Ecto neural progenitor cell (in vitro differentiated cells): ENCODE measurements at regions not wholly inside any gene's neighbourhood (a gene's known extent, or its start where the extent isn't known, plus 50 kb on each side); places are given as distances from the start of the nearest gene placed in this dataset.

Experiments
- DNase-seq: peaks from one replicate; pipeline ENCODE4 v3.0.0-alpha.2; 2018; ENCODE audit warnings: low spot score

- DNase-seq = no peak
Measured at GRCh38 chr11:33557201-33557600, 143.4 kb downstream of the C11orf91 start.

GRCh38 chr11:33554219-33554618 is 146.4 kb downstream of the C11orf91 start:
- DNase-seq = no peak

DNA sequence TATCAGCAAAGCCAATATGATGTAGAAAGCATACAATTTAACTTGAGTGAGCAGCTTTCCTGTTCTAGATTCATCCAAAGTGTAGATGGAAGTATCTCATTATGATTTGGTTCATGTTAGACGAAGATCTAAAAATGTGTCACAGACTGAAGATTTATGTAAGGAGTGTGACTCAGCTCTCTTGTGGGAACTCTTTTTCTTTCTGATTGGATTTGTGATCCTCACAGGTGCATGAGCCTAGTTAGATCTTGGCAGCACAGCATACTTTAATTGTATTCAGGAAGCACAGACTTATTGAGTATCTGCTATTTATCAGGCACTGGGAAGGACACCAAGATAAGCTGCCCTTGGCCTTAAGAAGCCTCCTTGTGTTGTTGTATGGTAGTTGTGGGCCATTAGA is 147.1 kb downstream of the C11orf91 start:
- no peak for DNase-seq

- no peak for DNase-seq
Measured at GRCh38 chr11:33552756-33553155, 147.9 kb downstream of the C11orf91 start.

DNA sequence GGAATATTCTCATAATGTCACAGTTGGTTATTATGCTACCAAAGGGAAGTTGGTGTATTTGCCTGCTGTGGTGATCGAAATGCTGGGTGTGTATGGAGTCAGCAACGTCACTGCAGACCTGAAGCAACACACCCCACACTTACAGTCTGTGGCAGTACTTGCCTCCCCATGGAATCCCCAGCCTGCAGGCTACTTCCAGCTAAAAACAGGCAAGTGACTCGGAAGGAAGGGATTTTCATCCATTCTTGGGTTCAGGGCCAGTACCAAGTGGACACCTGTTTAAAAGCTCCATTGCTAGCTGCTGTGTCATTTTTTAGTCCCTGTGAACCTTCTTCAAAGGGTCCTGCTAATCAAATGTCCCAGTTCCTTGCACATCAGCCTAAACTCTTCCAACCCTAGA is 149.6 kb downstream of the C11orf91 start:
- no peak for DNase-seq

- DNase-seq = no peak
Measured at GRCh38 chr11:33549483-33549882, 151.1 kb downstream of the C11orf91 start.

DNA sequence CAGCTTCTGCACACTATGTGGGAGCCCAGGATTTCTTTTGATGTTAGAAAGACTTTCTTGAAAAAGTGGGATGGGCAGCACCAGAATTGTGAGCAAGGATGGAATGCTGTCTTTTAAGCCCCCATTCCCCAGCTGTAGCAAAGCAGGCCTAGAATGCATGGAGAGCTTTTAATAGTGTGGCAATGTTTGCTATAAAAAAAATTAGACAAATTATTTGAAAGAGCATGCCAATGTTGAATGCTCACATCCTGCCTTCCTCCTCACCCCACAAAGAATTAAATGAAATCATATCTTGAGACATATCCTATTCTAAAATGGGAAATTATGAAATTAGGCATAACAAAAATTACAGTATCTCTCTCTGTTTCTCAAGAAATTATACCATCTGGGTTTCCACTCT is 154.7 kb downstream of the C11orf91 start:
- no peak for DNase-seq

DNA sequence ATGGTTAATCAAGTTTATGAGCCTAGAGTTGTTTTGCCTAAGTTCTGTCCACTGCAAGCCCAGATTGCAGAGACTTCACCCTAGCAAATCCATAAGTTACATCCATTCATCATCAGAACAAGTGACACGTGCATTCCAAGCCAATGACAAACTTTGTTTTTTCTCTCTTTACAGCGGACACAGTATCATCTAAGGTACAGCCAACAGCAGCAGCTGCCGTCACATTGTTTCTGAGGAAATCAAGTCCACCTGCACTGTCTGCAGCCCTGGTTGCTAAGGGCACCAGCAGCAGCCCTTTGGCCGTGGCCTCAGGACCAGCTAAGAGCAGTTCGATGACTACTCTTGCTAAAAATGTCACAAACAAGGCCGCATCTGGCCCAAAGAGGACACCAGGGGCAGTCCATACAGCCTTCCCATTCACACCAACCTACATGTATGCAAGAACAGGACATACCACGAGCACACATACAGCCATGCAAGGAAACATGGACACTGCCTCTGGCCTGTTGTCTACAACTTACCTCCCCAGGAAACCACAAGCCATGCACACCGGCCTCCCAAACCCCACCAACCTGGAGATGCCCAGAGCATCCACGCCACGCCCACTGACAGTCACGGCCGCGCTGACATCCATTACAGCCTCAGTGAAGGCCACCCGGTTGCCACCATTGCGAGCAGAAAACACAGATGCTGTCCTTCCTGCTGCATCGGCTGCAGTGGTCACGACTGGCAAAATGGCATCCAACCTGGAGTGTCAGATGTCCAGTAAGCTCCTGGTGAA is 155.8 kb downstream of the C11orf91 start:
- no peak for DNase-seq

DNA sequence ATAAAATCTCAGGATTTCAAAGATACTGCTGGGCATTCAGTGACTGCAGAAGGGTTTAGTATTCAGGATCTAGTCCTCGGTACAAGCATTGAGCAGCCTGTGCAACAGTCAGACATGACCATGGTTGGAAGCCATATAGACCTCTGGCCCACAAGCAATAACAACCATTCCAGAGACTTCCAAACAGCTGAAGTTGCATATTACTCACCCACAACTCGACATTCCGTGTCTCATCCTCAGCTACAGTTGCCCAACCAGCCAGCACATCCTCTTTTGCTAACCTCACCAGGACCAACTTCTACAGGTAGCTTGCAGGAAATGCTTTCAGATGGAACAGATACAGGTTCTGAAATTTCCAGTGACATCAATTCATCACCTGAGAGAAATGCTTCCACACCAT is 156.8 kb downstream of the C11orf91 start:
- no peak for DNase-seq

DNA sequence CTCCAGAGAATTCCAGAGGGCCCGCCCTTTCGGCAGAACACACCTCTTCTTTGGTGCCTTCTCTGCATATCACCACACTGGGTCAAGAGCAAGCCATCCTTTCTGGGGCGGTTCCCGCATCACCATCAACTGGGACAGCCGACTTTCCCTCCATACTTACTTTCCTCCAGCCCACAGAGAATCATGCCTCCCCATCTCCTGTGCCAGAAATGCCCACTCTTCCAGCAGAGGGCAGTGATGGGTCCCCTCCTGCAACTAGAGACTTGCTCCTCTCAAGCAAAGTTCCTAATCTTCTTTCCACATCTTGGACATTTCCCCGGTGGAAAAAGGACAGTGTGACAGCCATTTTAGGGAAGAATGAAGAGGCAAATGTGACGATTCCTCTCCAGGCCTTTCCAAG is 157.7 kb downstream of the C11orf91 start:
- DNase-seq = peak; percentile 59

GRCh38 chr11:33540946-33541915 is 159.4 kb downstream of the C11orf91 start:
- no peak for DNase-seq

GRCh38 chr11:33540427-33540826 is 160.2 kb downstream of the C11orf91 start:
- no peak for DNase-seq

GRCh38 chr11:33539751-33540150 is 160.9 kb downstream of the C11orf91 start:
- DNase-seq = no peak

DNA sequence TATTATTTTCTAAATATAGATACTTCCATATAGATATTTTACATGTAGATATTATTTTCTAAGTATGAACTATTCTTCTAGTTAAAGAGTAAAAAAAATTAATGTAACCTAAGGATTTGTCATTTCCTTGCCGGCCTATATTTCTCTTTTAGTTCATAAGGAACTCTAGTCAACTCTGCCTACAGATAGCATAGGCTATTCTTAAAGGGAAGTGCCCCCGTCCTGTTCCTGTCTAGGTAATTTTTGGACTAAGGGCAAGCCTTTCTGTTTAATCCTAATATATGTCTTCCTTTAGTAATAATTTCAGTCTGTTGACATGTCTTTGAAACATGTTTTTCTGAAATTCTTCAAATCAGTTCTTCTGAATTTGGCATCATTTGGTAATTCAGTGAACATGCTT is 161.9 kb downstream of the C11orf91 start:
- DNase-seq = no peak

DNA sequence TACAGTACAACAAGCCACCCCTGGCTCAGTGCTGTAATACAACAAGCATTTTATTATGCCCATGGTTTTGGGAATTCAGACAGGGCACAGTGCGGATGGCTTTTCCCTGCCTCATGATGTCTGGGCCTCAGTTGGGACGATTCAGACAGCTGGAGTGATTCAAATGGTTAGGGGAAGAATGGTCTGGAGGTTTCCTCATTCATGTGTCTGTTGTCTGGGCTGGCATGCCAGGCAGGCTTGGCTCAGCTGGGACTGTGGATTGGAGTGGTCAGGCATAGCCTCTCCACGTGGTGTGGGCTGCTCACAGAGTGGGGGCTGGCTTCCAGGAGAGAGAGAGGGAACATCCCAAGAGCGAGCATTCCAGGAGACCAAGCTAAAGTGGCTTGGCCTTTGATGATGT is 164.4 kb downstream of the C11orf91 start:
- DNase-seq = no peak

- DNase-seq = no peak
Measured at GRCh38 chr11:33534575-33534974, 166.1 kb downstream of the C11orf91 start.

DNA sequence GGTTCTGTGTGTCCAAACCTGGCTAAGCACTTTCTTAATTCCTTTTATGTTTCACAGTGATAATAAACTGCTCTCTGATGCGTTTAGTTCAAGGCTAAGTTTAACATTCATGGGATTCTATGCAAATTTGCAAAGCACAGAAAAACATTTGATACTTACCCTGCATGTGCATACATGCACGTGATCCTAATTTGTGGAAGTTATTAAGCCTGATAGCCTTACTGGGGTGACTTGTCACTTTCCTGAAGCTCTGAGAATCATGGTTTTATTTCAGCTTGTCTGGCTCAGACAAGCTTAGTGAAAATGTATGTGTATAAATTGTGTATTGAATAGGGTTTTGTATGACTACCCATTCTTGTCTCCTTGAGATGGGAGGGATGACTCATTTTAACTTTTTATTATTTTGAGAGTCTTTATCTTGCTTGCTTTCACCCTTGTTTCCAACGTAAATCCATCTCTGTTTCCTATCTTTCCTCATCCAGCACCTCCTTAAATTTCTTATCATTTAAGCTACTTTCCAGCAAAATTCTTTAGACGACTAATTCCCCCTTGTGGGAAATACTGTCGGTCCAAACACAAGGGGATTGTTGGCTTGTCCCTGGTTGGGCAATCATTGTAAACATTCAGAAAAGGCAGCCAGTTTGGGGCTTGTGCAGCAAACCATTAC is 167.1 kb downstream of the C11orf91 start:
- DNase-seq = no peak

DNA sequence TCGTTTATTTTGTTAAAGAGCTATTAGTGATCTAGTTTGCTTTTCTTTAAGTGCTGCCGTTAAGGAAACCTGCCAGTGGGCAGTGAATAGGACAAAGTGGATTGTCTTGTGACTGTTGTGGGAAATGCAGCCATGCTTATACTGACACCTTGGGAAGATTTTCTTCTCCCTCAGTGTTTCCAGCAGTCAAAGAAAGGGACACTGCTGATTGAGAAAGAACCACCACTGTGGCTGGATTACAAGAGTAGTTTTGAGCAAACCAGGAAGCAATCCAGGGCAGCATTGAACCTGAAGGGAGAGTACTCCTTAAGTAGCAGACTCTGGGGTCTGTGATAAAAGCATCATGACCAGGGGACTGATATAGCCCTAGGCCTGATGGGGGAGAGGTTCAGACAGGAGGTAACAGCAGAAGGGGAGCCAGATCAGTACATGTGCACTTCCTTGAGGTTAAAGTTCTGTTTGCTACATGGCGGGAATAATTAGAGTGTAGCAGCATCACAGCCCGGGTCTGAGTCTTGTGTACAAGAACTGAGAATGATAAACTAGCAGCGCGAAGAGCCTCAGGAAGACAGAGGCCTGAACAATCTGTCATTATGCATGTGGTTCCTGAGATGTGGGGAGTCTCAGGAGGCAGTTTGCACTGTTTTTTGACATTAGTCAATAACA is 167.8 kb downstream of the C11orf91 start:
- DNase-seq = no peak

GRCh38 chr11:33532257-33532656 is 168.4 kb downstream of the C11orf91 start:
- DNase-seq = no peak

DNA sequence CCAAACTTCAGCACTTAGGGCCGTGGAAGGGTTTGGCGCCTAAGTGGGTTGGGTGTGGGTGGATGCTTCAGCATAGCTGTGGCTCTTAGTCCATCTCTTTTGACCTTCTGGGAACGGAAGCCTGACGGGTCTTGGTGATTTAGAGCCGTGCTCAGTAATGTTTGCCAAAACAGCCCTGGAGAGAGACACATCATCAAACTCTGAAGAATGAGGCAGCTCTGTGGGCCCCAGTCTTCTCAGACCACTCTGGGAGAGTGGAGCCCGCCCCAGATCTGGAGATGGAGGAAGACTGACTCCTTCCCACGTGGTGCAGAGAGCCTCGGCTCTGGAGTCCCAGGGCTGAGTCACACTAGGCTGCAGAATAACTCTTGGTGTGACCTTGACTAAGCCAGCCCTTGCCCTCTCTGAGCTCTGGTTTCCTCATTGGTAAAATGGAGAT is 168.9 kb downstream of the C11orf91 start:
- no peak for DNase-seq

- no peak for DNase-seq
Measured at GRCh38 chr11:33530815-33531214, 169.8 kb downstream of the C11orf91 start.

GRCh38 chr11:33529461-33529860 is 171.2 kb downstream of the C11orf91 start:
- DNase-seq = no peak
